ENCODE measurements at regions not wholly inside any gene's neighbourhood (a gene's known extent, or its start where the extent isn't known, plus 50 kb on each side); places are given as distances from the start of the nearest gene placed in this dataset.

DNA sequence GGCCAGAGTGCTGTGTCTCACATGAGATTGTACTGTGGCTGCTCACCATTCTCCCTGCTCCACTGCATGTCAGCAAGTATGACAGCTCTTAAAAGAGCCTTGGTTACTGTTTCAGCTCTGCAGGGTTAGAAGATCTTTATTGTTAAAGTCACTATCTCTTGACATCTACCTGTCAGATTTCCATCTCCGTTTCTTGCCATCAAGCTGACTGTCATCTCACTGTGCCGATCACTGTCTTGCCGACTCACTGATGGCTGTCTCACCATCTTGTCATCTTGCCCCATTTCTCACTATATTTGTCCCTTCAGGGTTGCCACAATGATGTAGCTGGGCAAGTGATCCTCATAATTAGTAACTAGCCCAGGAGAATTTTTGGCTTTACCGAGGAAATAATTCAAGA lies 800.9 kb upstream of the CDH7 start:
- no peaks in the 10 kb centered on the region for H3K36me3 ChIP-seq
- TF ChIP-seq, protein P1, sequence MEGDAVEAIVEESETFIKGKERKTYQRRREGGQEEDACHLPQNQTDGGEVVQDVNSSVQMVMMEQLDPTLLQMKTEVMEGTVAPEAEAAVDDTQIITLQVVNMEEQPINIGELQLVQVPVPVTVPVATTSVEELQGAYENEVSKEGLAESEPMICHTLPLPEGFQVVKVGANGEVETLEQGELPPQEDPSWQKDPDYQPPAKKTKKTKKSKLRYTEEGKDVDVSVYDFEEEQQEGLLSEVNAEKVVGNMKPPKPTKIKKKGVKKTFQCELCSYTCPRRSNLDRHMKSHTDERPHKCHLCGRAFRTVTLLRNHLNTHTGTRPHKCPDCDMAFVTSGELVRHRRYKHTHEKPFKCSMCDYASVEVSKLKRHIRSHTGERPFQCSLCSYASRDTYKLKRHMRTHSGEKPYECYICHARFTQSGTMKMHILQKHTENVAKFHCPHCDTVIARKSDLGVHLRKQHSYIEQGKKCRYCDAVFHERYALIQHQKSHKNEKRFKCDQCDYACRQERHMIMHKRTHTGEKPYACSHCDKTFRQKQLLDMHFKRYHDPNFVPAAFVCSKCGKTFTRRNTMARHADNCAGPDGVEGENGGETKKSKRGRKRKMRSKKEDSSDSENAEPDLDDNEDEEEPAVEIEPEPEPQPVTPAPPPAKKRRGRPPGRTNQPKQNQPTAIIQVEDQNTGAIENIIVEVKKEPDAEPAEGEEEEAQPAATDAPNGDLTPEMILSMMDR (IDR thresholded peaks at IDR 0.05): no peak
- H3K4me3 ChIP-seq: no peak overlapping the region
- no peaks in the 10 kb centered on the region for H3K27me3 ChIP-seq
- DNase-seq (no peak), ATAC-seq (no peak)
- peaks cover 0 to 35% (median 0%) of the 10 kb centered on the region in 11 donors for H3K9me3 ChIP-seq
- WGBS, 2 donors: 95 to 96% methylated on average over 4 of the region's 4 CpGs
- H3K4me1 ChIP-seq: no peaks in the 10 kb centered on the region
- intact Hi-C loops (cut with DNase I): no loop called here
- H3K27ac ChIP-seq: no peak overlapping the region

DNA sequence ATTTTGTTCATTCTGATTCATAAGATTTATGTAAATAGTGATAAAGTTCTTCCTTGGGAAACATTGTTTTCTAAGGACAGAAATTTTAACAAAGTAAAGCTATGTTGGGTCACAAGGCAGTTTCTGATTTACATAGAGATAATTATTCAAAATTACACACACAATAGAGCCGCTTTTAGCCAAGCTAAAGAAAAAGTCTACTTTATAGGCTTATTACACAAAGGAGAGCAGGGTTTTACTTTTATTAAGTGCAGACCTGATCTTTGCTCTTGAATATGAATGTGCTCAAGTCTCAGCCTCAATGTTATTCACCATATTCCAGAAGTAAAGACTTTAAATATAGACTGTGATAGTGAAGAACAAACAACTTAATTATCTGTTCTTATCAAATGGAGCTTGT lies 787.8 kb upstream of the LINC00305 start:
- intact Hi-C loops (cut with DNase I): loop anchor here in 1 of 10 donors (10.0 kb wide), 1 partner anchor 62 kb away; no protein-coding TSS in a partner anchor
- Histone ChIP-seq H3K4me1 (no peaks in the 10 kb centered on the region), H3K27me3 (no peaks in the 10 kb centered on the region), H3K9me3 (no peaks in the 10 kb centered on the region), H3K27ac (no peak overlapping the region), H3K36me3 (no peaks in the 10 kb centered on the region), H3K4me3 (no peak overlapping the region)
- WGBS, 2 donors: 81 to 90% methylated on average over 1 of the region's 1 CpG
- TF ChIP-seq, protein P1 (IDR thresholded peaks at IDR 0.05): no peak
- DNase-seq: no peak
- no peak for ATAC-seq

DNA sequence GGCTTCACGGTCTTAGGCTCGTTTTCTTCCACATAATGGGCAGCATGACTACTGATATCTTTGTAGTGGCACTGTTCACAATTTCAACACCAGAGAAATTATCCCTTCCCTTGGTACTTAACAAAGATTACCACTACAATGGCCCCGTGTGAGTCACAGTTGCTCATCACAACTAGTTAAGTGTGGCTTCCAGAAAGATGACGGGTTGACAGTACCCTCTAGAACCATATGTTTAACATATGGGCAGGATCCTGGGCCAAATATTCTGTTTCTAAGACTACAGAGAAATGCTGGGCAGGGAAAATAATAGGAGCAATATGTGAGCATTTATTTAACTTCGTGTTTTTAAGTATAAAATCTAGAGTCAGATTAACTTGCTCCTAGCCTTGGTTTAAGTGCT lies 780.1 kb upstream of the LINC00305 start:
- 52% methylated on average over 5 of the region's 5 CpGs for WGBS, 2 donors
- H3K27ac ChIP-seq: no peak overlapping the region
- H3K4me3 ChIP-seq: no peak overlapping the region
- intact Hi-C loops (cut with DNase I): no loop called here
- no peak for ATAC-seq
- no peaks in the 10 kb centered on the region for H3K9me3 ChIP-seq
- no peaks in the 10 kb centered on the region for H3K4me1 ChIP-seq
- H3K27me3 ChIP-seq: no peaks in the 10 kb centered on the region
- TF ChIP-seq, protein P1 (IDR thresholded peaks at IDR 0.05): no peak
- DNase-seq: no peak
- no peaks in the 10 kb centered on the region for H3K36me3 ChIP-seq

DNA sequence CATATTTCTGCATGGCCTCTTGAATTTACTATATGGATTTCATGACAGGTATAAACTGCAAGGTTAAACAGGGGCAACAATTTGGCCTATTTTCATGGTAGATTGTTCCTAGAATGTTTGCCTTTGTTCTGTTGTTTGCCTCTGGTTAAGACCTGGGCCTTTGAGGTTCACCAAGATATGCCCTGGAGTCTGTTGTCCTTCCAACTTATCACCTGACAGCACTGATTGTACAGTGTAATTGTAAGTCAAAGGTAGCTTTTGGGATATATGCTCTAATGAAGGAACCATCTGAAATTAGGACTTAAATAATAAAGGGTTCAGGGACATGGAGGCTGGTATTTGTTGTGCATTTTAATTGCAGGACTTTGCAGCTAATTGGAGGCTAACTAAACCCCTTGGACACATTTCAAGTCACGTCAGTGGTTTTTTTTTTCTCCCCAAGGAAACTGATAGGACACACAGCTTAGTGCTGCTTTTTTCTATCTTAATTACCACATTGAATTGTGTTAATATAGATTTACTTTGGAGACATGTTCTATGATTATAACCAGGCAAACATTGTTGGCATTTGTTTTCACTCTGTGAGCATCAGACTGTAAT lies 771.2 kb upstream of the LINC00305 start:
- Histone ChIP-seq H3K4me3 (no peak overlapping the region), H3K36me3 (no peaks in the 10 kb centered on the region), H3K27ac (no peak overlapping the region), H3K27me3 (no peaks in the 10 kb centered on the region), H3K4me1 (peaks cover 0 to 12% (median 0%) of the 10 kb centered on the region in 9 donors), H3K9me3 (no peaks in the 10 kb centered on the region)
- TF ChIP-seq, protein P1 (IDR thresholded peaks at IDR 0.05): no peak
- ATAC-seq (peak in 1 of 8 donors; percentile 51), DNase-seq (no peak)
- intact Hi-C loops (cut with DNase I): no loop called here
- WGBS, 2 donors: 11 to 29% methylated on average over 1 of the region's 1 CpG

Data from heart right ventricle (tissue), 16 donors.